ENCODE measurements at regions not wholly inside any gene's neighbourhood (a gene's known extent, or its start where the extent isn't known, plus 50 kb on each side); places are given as distances from the start of the nearest gene placed in this dataset.

DNA sequence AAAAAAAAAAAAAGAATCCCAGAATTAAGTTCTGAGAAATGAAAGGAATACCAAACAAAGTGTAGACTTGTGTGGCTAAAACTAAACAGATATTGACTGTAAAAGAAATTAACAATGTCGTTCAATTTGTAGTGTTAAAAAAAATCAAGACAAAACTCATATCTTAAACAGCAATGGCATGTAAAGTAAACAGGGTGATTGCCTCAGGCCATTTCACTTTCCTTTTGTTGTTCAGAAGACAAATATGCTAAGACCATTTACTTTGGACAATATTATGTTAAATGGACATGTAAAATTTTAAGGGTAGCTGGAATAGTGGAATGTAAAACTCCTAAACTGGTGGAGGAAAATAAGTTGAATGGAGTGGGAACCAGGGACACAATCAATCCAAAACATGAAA, 139.1 kb downstream of the RTP4 start:
- no peak for TF ChIP-seq SPI1 (IDR thresholded peaks at IDR 0.05; ENCODE audit: low read depth, low read length)
- no peak for TF ChIP-seq POLR2A (IDR thresholded peaks at IDR 0.05; ENCODE audit: low read depth, low read length)
- no peak for TF ChIP-seq POLR2AphosphoS5 (IDR thresholded peaks at IDR 0.05; ENCODE audit: low read depth, low read length)
- TF ChIP-seq TAF1 (IDR thresholded peaks at IDR 0.05; ENCODE audit: low read depth, low read length), result no peak

Measured in GM12891 (cell line).